ENCODE measurements at regions not wholly inside any gene's neighbourhood (a gene's known extent, or its start where the extent isn't known, plus 50 kb on each side); places are given as distances from the start of the nearest gene placed in this dataset.
"Not testable (repeated sequence)": the region's sequence is repeated elsewhere in the genome, so short reads cannot be mapped to it uniquely, and the experiment has no call there.

GRCh38 chr14:21874167-21874566 is 200.5 kb upstream of the OR4E1 start:
- DNase-seq, result no peak

- DNase-seq, result peak; percentile 20
These were observed 194.9 kb upstream of the OR4E1 start for GRCh38 chr14:21868442-21869046.

GRCh38 chr14:21867541-21867940 is 193.9 kb upstream of the OR4E1 start:
- DNase-seq, result no peak

- DNase-seq, result no peak
These were observed 192.9 kb upstream of the OR4E1 start for GRCh38 chr14:21866479-21866878.

GRCh38 chr14:21863289-21863688 is 189.7 kb upstream of the OR4E1 start:
- no peak for DNase-seq

- no peak for DNase-seq
These were observed 187.5 kb upstream of the OR4E1 start for GRCh38 chr14:21861153-21861552.

- peak; percentile 5 for DNase-seq
These were observed 186.6 kb upstream of the OR4E1 start for GRCh38 chr14:21860172-21860571.

GRCh38 chr14:21852775-21853174 is 179.2 kb upstream of the OR4E1 start:
- DNase-seq, result no peak

- DNase-seq, result peak; percentile 49
These were observed 178.5 kb upstream of the OR4E1 start for GRCh38 chr14:21852061-21852664.

GRCh38 chr14:21846902-21847301 is 173.3 kb upstream of the OR4E1 start:
- DNase-seq, result not testable (repeated sequence)

GRCh38 chr14:21846227-21846885 is 172.7 kb upstream of the OR4E1 start:
- DNase-seq, result peak; percentile 20

GRCh38 chr14:21840765-21841164 is 167.1 kb upstream of the OR4E1 start:
- no peak for DNase-seq

- no peak for DNase-seq
These were observed 160.2 kb upstream of the OR4E1 start for GRCh38 chr14:21833836-21834235.

- no peak for DNase-seq
These were observed 152.2 kb upstream of the OR4E1 start for GRCh38 chr14:21825845-21826244.

- DNase-seq, result peak; percentile 17
These were observed 151.6 kb upstream of the OR4E1 start for GRCh38 chr14:21825149-21825743.

- DNase-seq, result no peak
These were observed 148.5 kb upstream of the OR4E1 start for GRCh38 chr14:21822109-21822508.

GRCh38 chr14:21820631-21821030 is 147.0 kb upstream of the OR4E1 start:
- DNase-seq, result no peak

- DNase-seq, result not testable (repeated sequence)
These were observed 146.3 kb upstream of the OR4E1 start for GRCh38 chr14:21819891-21820290.

GRCh38 chr14:21817010-21817409 is 143.4 kb upstream of the OR4E1 start:
- DNase-seq, result not testable (repeated sequence)

- no peak for DNase-seq
These were observed 134.4 kb upstream of the OR4E1 start for GRCh38 chr14:21807975-21808374.

GRCh38 chr14:21804981-21805380 is 131.4 kb upstream of the OR4E1 start:
- DNase-seq, result no peak

- no peak for DNase-seq
These were observed 128.8 kb upstream of the OR4E1 start for GRCh38 chr14:21802441-21802840.

- DNase-seq, result peak; percentile 3
These were observed 123.3 kb upstream of the OR4E1 start for GRCh38 chr14:21796916-21797315.

- no peak for DNase-seq
These were observed 121.8 kb upstream of the OR4E1 start for GRCh38 chr14:21795456-21795855.

Measured in RPMI8226 (cell line).